Endothelial cell of umbilical vein (primary cell): ENCODE measurements at regions not wholly inside any gene's neighbourhood (a gene's known extent, or its start where the extent isn't known, plus 50 kb on each side); places are given as distances from the start of the nearest gene placed in this dataset.

Experiments used
- BruUV-seq: library from RNA; stranded (reverse); fragments of 400-500 nt; replicated peaks from 2 replicates; lab custom pipeline; 2021; lab: Mats Ljungman, UMichigan
- CTCF ChIA-PET: fragments of 300-600, 350-600 bp; sonication (Branson Sonifier 250); formaldehyde crosslinking; loops from one replicate; lab custom pipeline; 2021; ENCODE audit warnings: antibody characterized with exemption, inconsistent platforms; lab: Charles Lee
- POLR2A ChIA-PET: fragments of 300-600, 350-600 bp; sonication (Branson Sonifier 250); formaldehyde crosslinking; loops from one replicate; lab custom pipeline; 2021; ENCODE audit warnings: antibody characterized with exemption, inconsistent platforms; lab: Charles Lee
- DNase-seq: peaks from one replicate; pipeline ENCODE4 v3.0.0-alpha.2; 2011; ENCODE audit warnings: low read depth, low spot score
- FAIRE-seq: peaks from 2 replicates; lab custom pipeline; 2011; peaks lifted over from hg19 to GRCh38; lab: Jason Lieb, UNC
- H2AFZ ChIP-seq: 2 replicates; pipeline ENCODE4 v1.6.0; 2012; ENCODE audit warnings: low read depth, low read length, control low read depth, inconsistent platforms
- H3K27ac ChIP-seq: 2 replicates; pipeline ENCODE4 v1.5.1; 2011; ENCODE audit warnings: low read depth, mild to moderate bottlenecking, control low read depth, low read length, moderate library complexity; ENCODE audit not compliant: insufficient read depth
- H3K27me3 ChIP-seq, 2 experiments: 2 replicates each; pipeline versions ENCODE4 v1.6.0 to v1.6.1; 2011; ENCODE audit warnings: low read length in 2 of 2, mixed read lengths in 1 of 2; ENCODE audit not compliant: control insufficient read depth in 2 of 2, insufficient read depth in 2 of 2
- H3K36me3 ChIP-seq, 2 experiments: 2 replicates in 1 of 2; 3 replicates in 1 of 2; pipeline ENCODE4 v1.5.1; 2011; ENCODE audit warnings: low read length in 2 of 2, mild to moderate bottlenecking in 1 of 2, moderate library complexity in 1 of 2; ENCODE audit not compliant: control insufficient read depth in 2 of 2, insufficient read depth in 2 of 2; ENCODE audit errors: extremely low read depth in 1 of 2
- H3K4me1 ChIP-seq: 3 replicates; pipeline ENCODE4 v1.5.1; 2011; ENCODE audit warnings: mild to moderate bottlenecking, low read length; ENCODE audit not compliant: control insufficient read depth, insufficient read depth; ENCODE audit errors: extremely low read depth
- H3K4me2 ChIP-seq: 2 replicates; pipeline ENCODE4 v1.6.1; 2011; ENCODE audit warnings: low read length, control low read depth, mixed read lengths; ENCODE audit not compliant: insufficient read depth
- H3K4me3 ChIP-seq, 3 experiments: fragments of 200-600 bp in 1 of 3; sonication (generic), shearing (Covaris generic) in 1 of 3; replicated peaks in 1 of 3; 2 replicates each; pipeline ENCODE4 v1.5.1; 2011 to 2016; ENCODE audit warnings: control low read depth in 3 of 3, low read length in 3 of 3, mild to moderate bottlenecking in 2 of 3, inconsistent platforms in 1 of 3, low read depth in 1 of 3, moderate library complexity in 1 of 3; ENCODE audit not compliant: insufficient read depth in 1 of 3
- H3K79me2 ChIP-seq: 2 replicates; pipeline ENCODE4 v1.6.0; 2012; ENCODE audit warnings: low read length, inconsistent platforms; ENCODE audit not compliant: control insufficient read depth, insufficient read depth
- H3K9ac ChIP-seq: replicated peaks from 2 replicates; pipeline ENCODE3; 2011; ENCODE audit warnings: low read length, control low read depth; ENCODE audit not compliant: insufficient read depth; ENCODE audit errors: extremely low read depth
- H3K9me1 ChIP-seq: replicated peaks from 3 replicates; pipeline ENCODE4 v1.6.0; 2011; ENCODE audit warnings: mild to moderate bottlenecking, low read length; ENCODE audit not compliant: control insufficient read depth, insufficient read depth; ENCODE audit errors: extremely low read depth
- H3K9me3 ChIP-seq: replicated peaks from 2 replicates; pipeline ENCODE4 v1.5.1; 2012; ENCODE audit warnings: low read length, inconsistent platforms; ENCODE audit not compliant: control insufficient read depth, insufficient read depth
- H4K20me1 ChIP-seq: replicated peaks from 2 replicates; pipeline ENCODE3; 2011; ENCODE audit warnings: mild to moderate bottlenecking, low read length; ENCODE audit not compliant: control insufficient read depth, insufficient read depth; ENCODE audit errors: extremely low read depth
- EZH2 ChIP-seq: IDR thresholded peaks from 2 replicates; pipeline ENCODE4 v1.6.1; 2012; ENCODE audit warnings: borderline replicate concordance, low read depth, mild to moderate bottlenecking, moderate library complexity, low read length, inconsistent platforms; ENCODE audit not compliant: severe bottlenecking
- FOS ChIP-seq: IDR thresholded peaks from 2 replicates; pipeline ENCODE4 v1.6.1; 2011; ENCODE audit warnings: mild to moderate bottlenecking, low read length, moderate library complexity, borderline replicate concordance; ENCODE audit not compliant: insufficient read depth
- GATA2 ChIP-seq: IDR thresholded peaks from 2 replicates; pipeline ENCODE4 v1.7.0; 2011; ENCODE audit warnings: low read depth, mild to moderate bottlenecking, moderate library complexity, mixed read lengths, low read length; ENCODE audit not compliant: insufficient read length, insufficient read depth
- JUN ChIP-seq: IDR thresholded peaks from 2 replicates; pipeline ENCODE4 v1.6.1; 2011; ENCODE audit warnings: borderline replicate concordance, low read depth; ENCODE audit not compliant: insufficient read length, insufficient read depth
- MYC ChIP-seq: IDR thresholded peaks from one replicate; pipeline ENCODE4 v1.6.1; 2011; ENCODE audit warnings: mild to moderate bottlenecking, low read depth, low read length
- POLR2A ChIP-seq: IDR thresholded peaks from 2 replicates; pipeline ENCODE4 v1.6.1; 2012; ENCODE audit warnings: low read depth, mild to moderate bottlenecking, control low read depth, low read length
- POLR2AphosphoS5 ChIP-seq: IDR thresholded peaks from 2 replicates; pipeline ENCODE4 v1.6.1; 2012; ENCODE audit warnings: low read depth, mild to moderate bottlenecking, control low read depth, low read length, moderate library complexity; ENCODE audit not compliant: insufficient read depth
- dilution Hi-C: fragments of 300-500 bp; cut with MboI; formaldehyde crosslinking; loops from one replicate; pipeline ENCODE4 v1.15.0; 2019; ENCODE audit warnings: low sequenced_read_pairs; ENCODE audit not compliant: extremely low pct_ligation_motif_present
- intact Hi-C: fragments of 100-400 bp; cut with micrococcal nuclease; formaldehyde crosslinking; loops from one replicate; pipeline ENCODE4 v1.10.0; 2022
- TF ChIP-seq, protein P1 (sequence below), 2 donors: IDR thresholded peaks; 1 replicate in 1 of 2; 2 replicates in 1 of 2; pipeline ENCODE4 v1.5.1; 2011; ENCODE audit warnings: low read length in 2 of 2, mild to moderate bottlenecking in 2 of 2, moderate library complexity in 2 of 2, control low read depth in 1 of 2, inconsistent platforms in 1 of 2, low read depth in 1 of 2; ENCODE audit not compliant: insufficient read depth in 1 of 2; ENCODE audit errors: extremely low read depth in 1 of 2
- TF ChIP-seq, protein P2 (sequence below): IDR thresholded peaks from 2 replicates; pipeline ENCODE4 v1.6.1; 2011; ENCODE audit not compliant: insufficient read depth, insufficient read length

DNA sequence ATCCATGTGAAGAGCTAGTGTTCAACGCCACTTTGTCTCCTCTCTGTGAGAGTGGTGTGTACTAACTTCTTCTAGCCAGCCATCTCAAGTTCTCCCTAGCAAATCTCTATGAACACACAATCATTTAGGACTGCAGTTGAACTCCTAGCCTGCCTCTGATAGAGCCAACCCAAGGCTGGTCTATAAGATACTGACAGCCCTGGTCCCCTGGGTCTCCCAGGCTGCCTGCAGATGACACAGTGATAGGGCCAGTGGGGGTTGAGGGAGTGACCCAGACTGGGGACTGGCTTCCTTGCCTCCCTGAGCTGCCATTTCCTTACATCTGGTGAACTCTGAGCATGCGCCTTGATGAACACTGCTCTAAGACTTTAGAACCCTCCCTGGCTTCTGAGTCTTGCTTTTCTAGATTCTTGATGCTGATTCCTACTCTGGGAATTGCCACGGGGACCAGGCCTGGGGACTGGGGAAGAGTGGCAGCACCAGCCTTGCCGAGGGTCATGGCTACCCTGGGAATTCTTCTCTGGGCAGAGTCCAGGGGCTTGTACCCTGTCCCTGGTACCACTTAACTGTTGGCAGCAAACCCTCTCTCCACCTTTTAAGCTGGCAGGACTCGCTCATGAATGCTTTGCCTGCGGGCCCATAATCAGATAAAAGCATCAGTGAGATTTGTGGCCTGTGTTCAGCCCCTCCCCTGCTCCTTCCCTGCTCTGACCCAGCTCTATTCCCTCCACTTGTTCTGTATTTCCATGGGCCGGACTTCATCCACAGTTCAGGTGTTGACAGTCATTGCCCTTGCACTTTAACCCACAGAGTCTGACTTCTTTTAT is 130.8 kb upstream of the CHD6 start:
- FAIRE-seq: no peak

More for the DNA sequence above, 130.8 kb upstream of the CHD6 start:
- ChIA-PET CTCF (interaction anchor here (0.9 kb wide), 1 partner anchor 10 kb away, joined by 3 read pairs; no protein-coding TSS in a partner anchor), POLR2A (no interaction called here)
- dilution Hi-C loops: no loop called here
- Histone ChIP-seq H3K4me1 (no peaks in the 10 kb centered on the region), H3K4me2 (no peak overlapping the region), H4K20me1 (no peaks in the 10 kb centered on the region), H2AFZ (no peak overlapping the region), H3K9ac (no peak overlapping the region), H3K36me3 (no peaks in the 10 kb centered on the region), H3K9me1 (no peaks in the 10 kb centered on the region), H3K79me2 (no peaks in the 10 kb centered on the region), H3K4me3 (no peak overlapping the region), H3K27ac (no peak overlapping the region), H3K27me3 (no peaks in the 10 kb centered on the region), H3K9me3 (no peaks in the 10 kb centered on the region)
- no peak for DNase-seq
- intact Hi-C loops: no loop called here
- TF ChIP-seq POLR2AphosphoS5 (no peak), POLR2A (no peak), FOS (no peak), MYC (no peak), GATA2 (no peak), EZH2 (no peak), JUN (no peak)
- TF ChIP-seq, protein P1, sequence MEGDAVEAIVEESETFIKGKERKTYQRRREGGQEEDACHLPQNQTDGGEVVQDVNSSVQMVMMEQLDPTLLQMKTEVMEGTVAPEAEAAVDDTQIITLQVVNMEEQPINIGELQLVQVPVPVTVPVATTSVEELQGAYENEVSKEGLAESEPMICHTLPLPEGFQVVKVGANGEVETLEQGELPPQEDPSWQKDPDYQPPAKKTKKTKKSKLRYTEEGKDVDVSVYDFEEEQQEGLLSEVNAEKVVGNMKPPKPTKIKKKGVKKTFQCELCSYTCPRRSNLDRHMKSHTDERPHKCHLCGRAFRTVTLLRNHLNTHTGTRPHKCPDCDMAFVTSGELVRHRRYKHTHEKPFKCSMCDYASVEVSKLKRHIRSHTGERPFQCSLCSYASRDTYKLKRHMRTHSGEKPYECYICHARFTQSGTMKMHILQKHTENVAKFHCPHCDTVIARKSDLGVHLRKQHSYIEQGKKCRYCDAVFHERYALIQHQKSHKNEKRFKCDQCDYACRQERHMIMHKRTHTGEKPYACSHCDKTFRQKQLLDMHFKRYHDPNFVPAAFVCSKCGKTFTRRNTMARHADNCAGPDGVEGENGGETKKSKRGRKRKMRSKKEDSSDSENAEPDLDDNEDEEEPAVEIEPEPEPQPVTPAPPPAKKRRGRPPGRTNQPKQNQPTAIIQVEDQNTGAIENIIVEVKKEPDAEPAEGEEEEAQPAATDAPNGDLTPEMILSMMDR (IDR thresholded peaks at IDR 0.05; ENCODE audit: extremely low read depth in 1 of 2, insufficient read depth in 1 of 2, low read depth in 1 of 2, low read length in 2 of 2): no peak
- TF ChIP-seq, protein P2, sequence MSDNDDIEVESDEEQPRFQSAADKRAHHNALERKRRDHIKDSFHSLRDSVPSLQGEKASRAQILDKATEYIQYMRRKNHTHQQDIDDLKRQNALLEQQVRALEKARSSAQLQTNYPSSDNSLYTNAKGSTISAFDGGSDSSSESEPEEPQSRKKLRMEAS: no peak
- no TSS peak for BruUV-seq
